ENCODE measurements at regions not wholly inside any gene's neighbourhood (a gene's known extent, or its start where the extent isn't known, plus 50 kb on each side); places are given as distances from the start of the nearest gene placed in this dataset.

DNA sequence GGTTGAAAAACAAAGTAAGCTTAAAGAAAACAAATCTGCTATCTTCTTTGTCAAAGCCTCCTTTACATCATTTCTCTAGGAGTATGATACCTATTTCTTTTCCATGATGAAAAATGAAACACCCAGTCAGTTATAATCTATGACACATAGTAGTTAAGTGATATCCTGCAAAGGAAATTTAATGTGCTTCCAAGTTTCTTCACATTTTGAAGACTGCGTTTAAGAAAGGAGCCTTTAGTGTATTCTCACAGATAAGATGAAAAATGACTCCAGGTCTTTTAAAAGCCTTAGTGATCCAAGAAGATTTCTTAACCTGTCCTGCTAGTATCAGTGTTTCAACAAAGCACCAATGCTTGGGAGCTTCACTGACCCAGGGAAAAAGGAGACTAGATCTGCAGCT, 356.7 kb downstream of the CCDC85A start:
- TF ChIP-seq POLR2A (IDR thresholded peaks at IDR 0.05) (no peak), POLR2AphosphoS5 (IDR thresholded peaks at IDR 0.05) (no peak)
- TF ChIP-seq, protein P1, sequence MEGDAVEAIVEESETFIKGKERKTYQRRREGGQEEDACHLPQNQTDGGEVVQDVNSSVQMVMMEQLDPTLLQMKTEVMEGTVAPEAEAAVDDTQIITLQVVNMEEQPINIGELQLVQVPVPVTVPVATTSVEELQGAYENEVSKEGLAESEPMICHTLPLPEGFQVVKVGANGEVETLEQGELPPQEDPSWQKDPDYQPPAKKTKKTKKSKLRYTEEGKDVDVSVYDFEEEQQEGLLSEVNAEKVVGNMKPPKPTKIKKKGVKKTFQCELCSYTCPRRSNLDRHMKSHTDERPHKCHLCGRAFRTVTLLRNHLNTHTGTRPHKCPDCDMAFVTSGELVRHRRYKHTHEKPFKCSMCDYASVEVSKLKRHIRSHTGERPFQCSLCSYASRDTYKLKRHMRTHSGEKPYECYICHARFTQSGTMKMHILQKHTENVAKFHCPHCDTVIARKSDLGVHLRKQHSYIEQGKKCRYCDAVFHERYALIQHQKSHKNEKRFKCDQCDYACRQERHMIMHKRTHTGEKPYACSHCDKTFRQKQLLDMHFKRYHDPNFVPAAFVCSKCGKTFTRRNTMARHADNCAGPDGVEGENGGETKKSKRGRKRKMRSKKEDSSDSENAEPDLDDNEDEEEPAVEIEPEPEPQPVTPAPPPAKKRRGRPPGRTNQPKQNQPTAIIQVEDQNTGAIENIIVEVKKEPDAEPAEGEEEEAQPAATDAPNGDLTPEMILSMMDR (IDR thresholded peaks at IDR 0.05) = no peak
